ENCODE measurements at regions not wholly inside any gene's neighbourhood (a gene's known extent, or its start where the extent isn't known, plus 50 kb on each side); places are given as distances from the start of the nearest gene placed in this dataset.

DNA sequence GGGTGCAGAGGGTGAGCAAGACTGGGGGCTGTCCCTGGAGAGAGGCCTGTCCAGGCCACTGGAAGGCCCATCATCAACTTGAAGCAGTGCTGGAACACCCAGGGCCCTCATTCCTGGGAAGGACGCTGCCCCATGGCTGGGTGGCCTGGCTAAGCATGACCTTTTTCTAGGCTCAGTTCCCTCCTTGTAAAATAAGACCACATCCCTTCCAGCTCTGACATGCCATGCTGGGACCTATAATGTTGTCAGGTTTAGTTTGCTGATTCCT is 62.8 kb downstream of the SYNE3 start:
- H3K4me2 ChIP-seq (ENCODE audit: low read length, poor library complexity, severe bottlenecking), result no peak overlapping the region
- no peak overlapping the region for H3K4ac ChIP-seq (ENCODE audit: low read depth in 1 of 2, low read length in 2 of 2)
- no peak overlapping the region for H2BK120ac ChIP-seq (ENCODE audit: low read depth, low read length)
- H2BK5ac ChIP-seq (ENCODE audit: low read depth, low read length, poor library complexity, severe bottlenecking), result no peak overlapping the region
- H3K18ac ChIP-seq (ENCODE audit: low read depth in 1 of 2, low read length in 2 of 2), result no peak overlapping the region
- no peak overlapping the region for H3K27ac ChIP-seq (ENCODE audit: low read length, poor library complexity, severe bottlenecking)
- H3K36me3 ChIP-seq (ENCODE audit: control insufficient read depth in 1 of 2, insufficient read depth in 2 of 2, low read depth in 1 of 2, low read length in 2 of 2), result peaks cover 14 to 95% of the 10 kb centered on the region in 2 experiments
- no peak overlapping the region for H3K4me3 ChIP-seq (ENCODE audit: insufficient read depth in 1 of 2, low read depth in 1 of 2, low read length in 2 of 2)
- H4K91ac ChIP-seq (ENCODE audit: low read length), result no peak overlapping the region
- H2BK15ac ChIP-seq (ENCODE audit: low read depth, poor library complexity, severe bottlenecking), result no peak overlapping the region
- no peaks in the 10 kb centered on the region for H3K4me1 ChIP-seq (ENCODE audit: control insufficient read depth, insufficient read depth, low read depth, low read length)
- H2BK12ac ChIP-seq (ENCODE audit: low read length in 2 of 2), result no peak overlapping the region
- no peak overlapping the region for H2AFZ ChIP-seq (ENCODE audit: low read depth, low read length)
- no peak overlapping the region for H4K8ac ChIP-seq (ENCODE audit: low read length)
- DNase-seq, result no peak
- no peak overlapping the region for H3K14ac ChIP-seq (ENCODE audit: low read length in 2 of 2)
- 100% methylated on average over 1 of the region's 1 CpG for WGBS
- no peak overlapping the region for H3K9ac ChIP-seq (ENCODE audit: low read length)
- H3K23ac ChIP-seq (ENCODE audit: low read length in 2 of 2), result peak overlapping the region in 1 of 2 experiments; percentile 48
- H3K79me1 ChIP-seq (replicated peaks; ENCODE audit: low read length, poor library complexity, severe bottlenecking), result no peaks in the 10 kb centered on the region
- peaks cover 0 to 4% of the 10 kb centered on the region in 2 experiments for H3K27me3 ChIP-seq (ENCODE audit: control insufficient read depth in 1 of 2, insufficient read depth in 1 of 2, low read length in 2 of 2)
- no peak overlapping the region for H2AK5ac ChIP-seq (ENCODE audit: low read length, severe bottlenecking)
- H3K9me3 ChIP-seq (ENCODE audit: control insufficient read depth, low read length), result no peaks in the 10 kb centered on the region

DNA sequence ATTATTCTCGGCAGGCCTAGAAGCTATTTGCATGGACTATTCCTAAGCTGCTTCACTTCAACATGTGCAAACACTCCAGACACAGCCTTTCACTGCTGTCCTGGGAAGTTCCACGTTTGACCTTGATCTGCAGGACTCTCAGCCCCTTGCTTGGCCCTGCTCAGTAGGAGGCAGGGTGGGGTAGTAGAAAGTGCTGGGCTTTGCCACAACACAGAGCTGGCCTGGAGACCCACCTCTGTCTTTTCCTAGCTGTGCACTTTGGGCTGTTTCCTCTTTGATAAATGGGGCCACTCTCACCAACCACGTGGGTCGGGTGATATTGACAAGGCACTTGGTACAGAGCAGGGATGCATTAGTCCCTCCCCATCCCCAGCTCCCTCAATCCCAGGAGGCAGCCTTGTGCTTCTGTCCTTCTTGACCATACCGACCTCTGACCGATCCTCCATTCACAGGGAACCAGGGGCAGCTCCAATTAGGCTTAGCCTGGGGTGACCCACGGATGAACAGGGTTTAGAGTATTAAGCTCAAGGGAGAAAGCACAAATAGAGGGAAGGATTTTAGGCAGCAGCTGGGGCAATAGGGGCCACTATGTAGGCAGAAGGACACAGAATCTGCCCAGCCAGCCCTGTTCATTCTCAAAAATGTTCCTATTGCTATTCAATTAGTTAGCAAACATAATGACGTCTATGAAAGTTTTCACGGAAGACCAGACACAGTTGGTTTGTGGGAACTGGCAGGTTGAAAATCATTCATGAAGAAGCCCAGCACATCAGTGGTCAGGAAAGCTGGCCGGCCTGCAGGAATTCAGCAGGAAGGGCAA is 63.3 kb downstream of the SYNE3 start:
- Histone ChIP-seq H4K91ac (ENCODE audit: low read length) (no peak overlapping the region), H3K23ac (ENCODE audit: low read length in 2 of 2) (peak overlapping the region in 1 of 2 experiments; percentile 48), H3K4me1 (ENCODE audit: control insufficient read depth, insufficient read depth, low read depth, low read length) (no peaks in the 10 kb centered on the region), H3K27ac (ENCODE audit: low read length, poor library complexity, severe bottlenecking) (no peak overlapping the region), H3K4ac (ENCODE audit: low read depth in 1 of 2, low read length in 2 of 2) (no peak overlapping the region), H2BK15ac (ENCODE audit: low read depth, poor library complexity, severe bottlenecking) (no peak overlapping the region), H3K9me3 (ENCODE audit: control insufficient read depth, low read length) (no peaks in the 10 kb centered on the region), H2BK12ac (ENCODE audit: low read length in 2 of 2) (no peak overlapping the region), H2BK5ac (ENCODE audit: low read depth, low read length, poor library complexity, severe bottlenecking) (no peak overlapping the region), H3K4me3 (ENCODE audit: insufficient read depth in 1 of 2, low read depth in 1 of 2, low read length in 2 of 2) (no peak overlapping the region), H3K18ac (ENCODE audit: low read depth in 1 of 2, low read length in 2 of 2) (no peak overlapping the region), H3K27me3 (ENCODE audit: control insufficient read depth in 1 of 2, insufficient read depth in 1 of 2, low read length in 2 of 2) (peaks cover 0 to 2% of the 10 kb centered on the region in 2 experiments), H3K36me3 (ENCODE audit: control insufficient read depth in 1 of 2, insufficient read depth in 2 of 2, low read depth in 1 of 2, low read length in 2 of 2) (peaks cover 14 to 95% of the 10 kb centered on the region in 2 experiments), H3K14ac (ENCODE audit: low read length in 2 of 2) (no peak overlapping the region), H2BK120ac (ENCODE audit: low read depth, low read length) (no peak overlapping the region), H2AK5ac (ENCODE audit: low read length, severe bottlenecking) (no peak overlapping the region), H2AFZ (ENCODE audit: low read depth, low read length) (no peak overlapping the region), H3K4me2 (ENCODE audit: low read length, poor library complexity, severe bottlenecking) (no peak overlapping the region), H4K8ac (ENCODE audit: low read length) (no peak overlapping the region), H3K9ac (ENCODE audit: low read length) (no peak overlapping the region), H3K79me1 (replicated peaks; ENCODE audit: low read length, poor library complexity, severe bottlenecking) (no peaks in the 10 kb centered on the region)
- 87% methylated on average over 10 of the region's 10 CpGs for WGBS
- DNase-seq, result no peak

DNA sequence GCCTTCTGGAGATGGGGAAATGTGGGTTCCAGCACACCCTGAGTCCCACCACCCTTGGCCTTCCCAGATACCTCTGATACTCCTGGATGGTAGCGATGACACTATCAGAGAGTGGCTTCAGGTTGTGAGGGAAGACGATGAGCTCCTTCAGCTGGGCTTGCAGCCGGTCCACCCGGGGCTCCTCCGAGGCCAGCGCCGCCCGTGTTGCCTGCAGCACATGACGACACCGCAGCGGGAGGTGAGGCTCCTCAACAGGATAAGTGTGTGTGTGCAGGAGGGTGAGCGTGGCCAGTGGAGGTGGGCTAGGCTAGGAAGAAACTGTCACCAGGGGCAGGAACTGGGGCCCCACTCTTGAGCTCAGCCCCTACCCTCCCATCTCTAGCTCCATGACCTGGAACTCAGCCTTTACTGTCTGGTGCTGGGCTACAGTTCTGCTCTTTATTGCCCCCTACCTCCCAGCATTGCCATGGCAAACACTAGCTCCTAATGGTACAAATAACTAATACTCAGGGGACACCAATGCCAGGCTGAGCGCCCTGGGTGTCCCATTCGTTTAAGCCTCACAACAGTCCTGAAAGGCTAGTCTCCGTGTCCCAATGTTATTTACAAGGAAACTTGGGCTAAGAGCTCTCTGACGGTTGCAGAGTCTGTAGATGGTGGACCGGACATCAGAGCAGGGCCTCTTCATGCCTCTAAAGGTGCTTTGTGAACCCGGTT is 64.1 kb downstream of the SYNE3 start:
- H3K14ac ChIP-seq (ENCODE audit: low read length in 2 of 2), result no peak overlapping the region
- no peak overlapping the region for H3K27ac ChIP-seq (ENCODE audit: low read length, poor library complexity, severe bottlenecking)
- H4K91ac ChIP-seq (ENCODE audit: low read length), result peak overlapping the region; percentile 19
- H2BK120ac ChIP-seq (ENCODE audit: low read depth, low read length), result no peak overlapping the region
- no peak overlapping the region for H3K23ac ChIP-seq (ENCODE audit: low read length in 2 of 2)
- H2AK5ac ChIP-seq (ENCODE audit: low read length, severe bottlenecking), result no peak overlapping the region
- DNase-seq, result peak; percentile 16
- WGBS, result 83% methylated on average over 17 of the region's 18 CpGs
- H3K9me3 ChIP-seq (ENCODE audit: control insufficient read depth, low read length), result no peaks in the 10 kb centered on the region
- H3K79me1 ChIP-seq (replicated peaks; ENCODE audit: low read length, poor library complexity, severe bottlenecking), result no peaks in the 10 kb centered on the region
- H2AFZ ChIP-seq (ENCODE audit: low read depth, low read length), result no peak overlapping the region
- H2BK12ac ChIP-seq (ENCODE audit: low read length in 2 of 2), result no peak overlapping the region
- no peak overlapping the region for H3K9ac ChIP-seq (ENCODE audit: low read length)
- peaks cover 14 to 95% of the 10 kb centered on the region in 2 experiments for H3K36me3 ChIP-seq (ENCODE audit: control insufficient read depth in 1 of 2, insufficient read depth in 2 of 2, low read depth in 1 of 2, low read length in 2 of 2)
- no peak overlapping the region for H3K18ac ChIP-seq (ENCODE audit: low read depth in 1 of 2, low read length in 2 of 2)
- H3K4me2 ChIP-seq (ENCODE audit: low read length, poor library complexity, severe bottlenecking), result no peak overlapping the region
- no peak overlapping the region for H2BK5ac ChIP-seq (ENCODE audit: low read depth, low read length, poor library complexity, severe bottlenecking)
- H3K4me1 ChIP-seq (ENCODE audit: control insufficient read depth, insufficient read depth, low read depth, low read length), result no peaks in the 10 kb centered on the region
- no peak overlapping the region for H2BK15ac ChIP-seq (ENCODE audit: low read depth, poor library complexity, severe bottlenecking)
- no peaks in the 10 kb centered on the region for H3K27me3 ChIP-seq (ENCODE audit: control insufficient read depth in 1 of 2, insufficient read depth in 1 of 2, low read length in 2 of 2)
- no peak overlapping the region for H4K8ac ChIP-seq (ENCODE audit: low read length)
- H3K4ac ChIP-seq (ENCODE audit: low read depth in 1 of 2, low read length in 2 of 2), result no peak overlapping the region
- no peak overlapping the region for H3K4me3 ChIP-seq (ENCODE audit: insufficient read depth in 1 of 2, low read depth in 1 of 2, low read length in 2 of 2)

DNA sequence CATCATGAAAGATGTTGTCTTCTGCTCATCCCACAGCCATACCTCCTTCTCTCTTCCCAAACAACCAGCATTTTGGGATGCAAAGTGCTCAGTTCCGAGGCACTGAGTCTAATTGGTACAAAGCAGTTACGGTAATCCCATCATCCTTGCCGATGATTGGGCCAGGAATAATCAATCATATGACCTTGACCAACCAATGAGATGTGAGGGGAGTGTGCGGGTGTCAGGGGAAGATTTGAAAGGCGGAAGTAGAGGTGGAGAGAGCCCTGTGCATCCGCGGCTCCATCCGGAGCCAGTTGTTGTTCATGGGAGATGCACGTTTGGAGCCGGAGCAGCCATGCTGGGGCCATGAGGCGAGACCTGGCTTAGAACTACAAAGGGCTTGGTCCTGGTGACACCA is 67.3 kb downstream of the SYNE3 start:
- WGBS, result 94% methylated on average over 11 of the region's 11 CpGs
- Histone ChIP-seq H2BK120ac (ENCODE audit: low read depth, low read length) (no peak overlapping the region), H2AFZ (ENCODE audit: low read depth, low read length) (no peak overlapping the region), H3K18ac (ENCODE audit: low read depth in 1 of 2, low read length in 2 of 2) (no peak overlapping the region), H3K14ac (ENCODE audit: low read length in 2 of 2) (no peak overlapping the region), H3K4me1 (ENCODE audit: control insufficient read depth, insufficient read depth, low read depth, low read length) (no peaks in the 10 kb centered on the region), H3K4ac (ENCODE audit: low read depth in 1 of 2, low read length in 2 of 2) (no peak overlapping the region), H3K4me2 (ENCODE audit: low read length, poor library complexity, severe bottlenecking) (no peak overlapping the region), H3K9me3 (ENCODE audit: control insufficient read depth, low read length) (no peaks in the 10 kb centered on the region), H4K8ac (ENCODE audit: low read length) (no peak overlapping the region), H2BK12ac (ENCODE audit: low read length in 2 of 2) (no peak overlapping the region), H3K4me3 (ENCODE audit: insufficient read depth in 1 of 2, low read depth in 1 of 2, low read length in 2 of 2) (no peak overlapping the region), H3K27ac (ENCODE audit: low read length, poor library complexity, severe bottlenecking) (no peak overlapping the region), H3K36me3 (ENCODE audit: control insufficient read depth in 1 of 2, insufficient read depth in 2 of 2, low read depth in 1 of 2, low read length in 2 of 2) (peaks cover 8 to 95% of the 10 kb centered on the region in 2 experiments), H3K27me3 (ENCODE audit: control insufficient read depth in 1 of 2, insufficient read depth in 1 of 2, low read length in 2 of 2) (no peaks in the 10 kb centered on the region), H4K91ac (ENCODE audit: low read length) (no peak overlapping the region), H3K23ac (ENCODE audit: low read length in 2 of 2) (no peak overlapping the region), H2AK5ac (ENCODE audit: low read length, severe bottlenecking) (no peak overlapping the region), H3K9ac (ENCODE audit: low read length) (no peak overlapping the region), H3K79me1 (replicated peaks; ENCODE audit: low read length, poor library complexity, severe bottlenecking) (no peaks in the 10 kb centered on the region), H2BK5ac (ENCODE audit: low read depth, low read length, poor library complexity, severe bottlenecking) (no peak overlapping the region), H2BK15ac (ENCODE audit: low read depth, poor library complexity, severe bottlenecking) (no peak overlapping the region)
- no peak for DNase-seq
